Gastroesophageal sphincter (tissue), 4 donors: ENCODE measurements at regions not wholly inside any gene's neighbourhood (a gene's known extent, or its start where the extent isn't known, plus 50 kb on each side); places are given as distances from the start of the nearest gene placed in this dataset.
A peak's percentile ranks its signal among the peaks of the same experiment; 100 is the strongest.
"Not testable (repeated sequence)": the region's sequence is repeated elsewhere in the genome, so short reads cannot be mapped to it uniquely, and the experiment has no call there.

ENCODE experiments used
- ATAC-seq: fragments of 150-250 bp; one replicate; pipeline ENCODE4 v1.9.1; 2016; ENCODE audit warnings: mild to moderate bottlenecking, moderate library complexity
- H3K27ac ChIP-seq, 4 donors: fragments of 200-600 bp; sonication (generic) in 3 of 4; 1 replicate in 3 of 4; 2 replicates in 1 of 4; pipeline ENCODE4 v1.5.1; 2016 to 2019
- H3K27me3 ChIP-seq: fragments of 200-600 bp; sonication (generic); one replicate; pipeline ENCODE4 v1.5.1; 2019
- H3K36me3 ChIP-seq, 2 donors: fragments of 200-600 bp; sonication (generic); one replicate each; pipeline ENCODE4 v1.5.1; 2019; ENCODE audit warnings: control low read depth in 1 of 2
- H3K4me1 ChIP-seq, 3 donors: fragments of 200-600 bp; sonication (generic); 1 replicate in 2 of 3; 2 replicates in 1 of 3; pipeline ENCODE4 v1.5.1; 2016 to 2019; ENCODE audit warnings: control low read depth in 2 of 3
- H3K4me3 ChIP-seq, 2 donors: fragments of 200-600 bp; sonication (generic); one replicate each; pipeline ENCODE4 v1.5.1; 2019; ENCODE audit warnings: mild to moderate bottlenecking in 1 of 2, moderate library complexity in 1 of 2
- H3K9me3 ChIP-seq, 3 donors: fragments of 200-600 bp; sonication (generic); one replicate each; pipeline ENCODE4 v1.5.1; 2017 to 2019; ENCODE audit warnings: control low read depth in 2 of 3
- EP300 ChIP-seq: sonication (generic); formaldehyde crosslinking; IDR thresholded peaks from one replicate; pipeline ENCODE4 v1.6.1; 2017; ENCODE audit warnings: antibody characterized with exemption, mild to moderate bottlenecking
- POLR2A ChIP-seq, 2 donors: fragments of 450-650 bp; IDR thresholded peaks; one replicate each; pipeline ENCODE4 v1.6.1; 2017; ENCODE audit warnings: antibody characterized with exemption in 2 of 2, mild to moderate bottlenecking in 2 of 2, moderate library complexity in 1 of 2
- POLR2AphosphoS5 ChIP-seq: sonication (generic); formaldehyde crosslinking; IDR thresholded peaks from one replicate; pipeline ENCODE4 v1.6.1; 2017; ENCODE audit warnings: antibody characterized with exemption
- WGBS, 2 donors: methylation state at CpG; one replicate each; pipeline ENCODE4 v1.1.5; 2018; ENCODE audit warnings: low coverage in 1 of 2; 5-methylcytosine and 5-hydroxymethylcytosine counted together
- TF ChIP-seq, protein P1 (sequence below), 4 experiments: fragments of 200-600 bp in 2 of 4; fragments of 450-650 bp in 2 of 4; sonication (generic) in 1 of 4; IDR thresholded peaks; one replicate each; pipeline ENCODE4 v1.5.1; 2017 to 2019; ENCODE audit warnings: antibody characterized with exemption in 4 of 4, mild to moderate bottlenecking in 2 of 4, moderate library complexity in 2 of 4

DNA sequence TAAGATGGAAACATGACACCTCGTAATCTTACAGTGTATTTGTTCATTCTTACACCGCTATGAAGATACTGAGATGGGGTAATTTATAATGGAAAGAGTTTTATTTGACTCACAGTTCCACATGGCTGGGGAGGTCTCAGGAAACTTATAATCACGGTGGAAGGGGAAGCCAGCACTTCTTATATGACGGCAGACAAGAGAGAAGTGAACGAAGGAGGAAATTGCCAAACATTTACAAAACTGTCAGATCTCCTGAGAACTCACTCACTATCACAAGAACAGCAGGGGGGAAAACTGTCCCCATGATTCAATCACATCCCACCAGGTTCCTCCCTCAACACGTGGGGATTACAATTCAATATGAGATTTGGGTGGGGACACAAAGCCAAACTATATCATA, 282.3 kb downstream of the HGF start:
- no peak overlapping the region for H3K4me3 ChIP-seq
- no peaks in the 10 kb centered on the region for H3K27me3 ChIP-seq
- ATAC-seq = no peak
- H3K36me3 ChIP-seq = no peaks in the 10 kb centered on the region
- TF ChIP-seq EP300 (no peak), POLR2AphosphoS5 (no peak), POLR2A (IDR thresholded peaks at IDR 0.05) (no peak)
- TF ChIP-seq, protein P1, sequence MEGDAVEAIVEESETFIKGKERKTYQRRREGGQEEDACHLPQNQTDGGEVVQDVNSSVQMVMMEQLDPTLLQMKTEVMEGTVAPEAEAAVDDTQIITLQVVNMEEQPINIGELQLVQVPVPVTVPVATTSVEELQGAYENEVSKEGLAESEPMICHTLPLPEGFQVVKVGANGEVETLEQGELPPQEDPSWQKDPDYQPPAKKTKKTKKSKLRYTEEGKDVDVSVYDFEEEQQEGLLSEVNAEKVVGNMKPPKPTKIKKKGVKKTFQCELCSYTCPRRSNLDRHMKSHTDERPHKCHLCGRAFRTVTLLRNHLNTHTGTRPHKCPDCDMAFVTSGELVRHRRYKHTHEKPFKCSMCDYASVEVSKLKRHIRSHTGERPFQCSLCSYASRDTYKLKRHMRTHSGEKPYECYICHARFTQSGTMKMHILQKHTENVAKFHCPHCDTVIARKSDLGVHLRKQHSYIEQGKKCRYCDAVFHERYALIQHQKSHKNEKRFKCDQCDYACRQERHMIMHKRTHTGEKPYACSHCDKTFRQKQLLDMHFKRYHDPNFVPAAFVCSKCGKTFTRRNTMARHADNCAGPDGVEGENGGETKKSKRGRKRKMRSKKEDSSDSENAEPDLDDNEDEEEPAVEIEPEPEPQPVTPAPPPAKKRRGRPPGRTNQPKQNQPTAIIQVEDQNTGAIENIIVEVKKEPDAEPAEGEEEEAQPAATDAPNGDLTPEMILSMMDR (IDR thresholded peaks at IDR 0.05) = no peak
- no peak overlapping the region for H3K27ac ChIP-seq
- H3K9me3 ChIP-seq = no peaks in the 10 kb centered on the region
- WGBS, 2 donors = 57 to 62% methylated on average over 1 to 6 of the region's 6 CpGs
- H3K4me1 ChIP-seq = peaks cover 0 to 17% (median 0%) of the 10 kb centered on the region in 3 donors

DNA sequence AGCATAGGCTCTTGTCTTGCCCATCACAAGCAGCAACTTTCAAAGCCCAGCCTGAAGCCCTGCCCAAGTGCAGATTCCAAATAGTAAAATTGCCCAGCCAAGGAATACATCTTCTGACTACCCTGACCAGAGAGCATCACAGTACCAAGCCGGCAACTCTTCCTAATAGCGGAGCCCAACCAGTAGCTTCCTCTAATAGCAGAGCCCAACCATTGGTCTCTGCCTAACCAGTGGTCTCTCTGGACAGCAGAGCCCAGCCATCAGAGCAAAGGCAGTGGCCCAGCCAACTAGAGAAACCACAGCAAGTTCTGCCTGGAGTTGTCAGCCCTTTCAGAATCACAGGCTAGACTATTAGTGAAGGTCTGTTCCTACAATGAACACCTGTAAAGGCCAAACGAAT, 285.6 kb downstream of the HGF start:
- ATAC-seq = peak; percentile 77
- peaks cover 0 to 19% (median 0%) of the 10 kb centered on the region in 3 donors for H3K4me1 ChIP-seq
- no peak overlapping the region for H3K27ac ChIP-seq
- WGBS, 2 donors = 21 to 40% methylated on average over 1 to 2 of the region's 3 CpGs
- no peaks in the 10 kb centered on the region for H3K36me3 ChIP-seq
- H3K9me3 ChIP-seq = no peaks in the 10 kb centered on the region
- H3K4me3 ChIP-seq = no peak overlapping the region
- no peak for TF ChIP-seq POLR2AphosphoS5
- no peak for TF ChIP-seq EP300
- TF ChIP-seq POLR2A (IDR thresholded peaks at IDR 0.05) = no peak
- TF ChIP-seq, protein P1 (IDR thresholded peaks at IDR 0.05) = no peak
- H3K27me3 ChIP-seq = no peaks in the 10 kb centered on the region

DNA sequence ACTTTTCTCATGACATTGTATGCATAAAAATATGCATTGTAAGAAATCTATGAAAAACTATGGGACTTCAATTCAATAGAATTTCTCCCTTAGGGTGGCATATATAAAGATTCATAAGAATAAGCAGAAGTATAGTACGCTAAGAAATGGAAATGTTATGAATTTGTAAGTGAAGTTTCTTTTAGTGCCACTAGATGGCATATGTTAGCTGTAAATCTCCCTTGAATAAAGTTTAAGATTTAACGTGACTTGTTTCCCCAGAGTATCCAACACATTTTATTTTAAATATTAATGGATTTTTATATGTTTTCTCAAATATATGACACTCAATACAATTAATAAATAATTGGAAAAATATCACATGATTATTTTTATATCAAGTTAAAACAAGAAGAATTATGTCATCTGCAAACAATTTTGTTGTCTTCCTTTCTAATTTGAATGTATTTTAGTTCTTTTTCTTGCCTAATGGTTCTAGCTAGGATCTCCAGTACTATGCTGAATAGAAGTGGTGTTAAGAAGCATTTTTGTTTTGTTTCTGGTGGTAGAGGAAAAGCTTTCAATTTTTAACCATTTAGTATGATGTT, 287.2 kb downstream of the HGF start:
- Histone ChIP-seq H3K4me1 (peaks cover 0 to 19% (median 0%) of the 10 kb centered on the region in 3 donors), H3K36me3 (no peaks in the 10 kb centered on the region), H3K4me3 (no peak overlapping the region), H3K27me3 (no peaks in the 10 kb centered on the region), H3K27ac (no peak overlapping the region), H3K9me3 (no peaks in the 10 kb centered on the region)
- TF ChIP-seq, protein P1 (IDR thresholded peaks at IDR 0.05) = peak; percentile 53 to 70 (median 60)
- TF ChIP-seq POLR2AphosphoS5 (no peak), EP300 (no peak), POLR2A (IDR thresholded peaks at IDR 0.05) (no peak)
- ATAC-seq = no peak
- WGBS, 2 donors = 2 to 5% methylated on average over 2 of the region's 2 CpGs

DNA sequence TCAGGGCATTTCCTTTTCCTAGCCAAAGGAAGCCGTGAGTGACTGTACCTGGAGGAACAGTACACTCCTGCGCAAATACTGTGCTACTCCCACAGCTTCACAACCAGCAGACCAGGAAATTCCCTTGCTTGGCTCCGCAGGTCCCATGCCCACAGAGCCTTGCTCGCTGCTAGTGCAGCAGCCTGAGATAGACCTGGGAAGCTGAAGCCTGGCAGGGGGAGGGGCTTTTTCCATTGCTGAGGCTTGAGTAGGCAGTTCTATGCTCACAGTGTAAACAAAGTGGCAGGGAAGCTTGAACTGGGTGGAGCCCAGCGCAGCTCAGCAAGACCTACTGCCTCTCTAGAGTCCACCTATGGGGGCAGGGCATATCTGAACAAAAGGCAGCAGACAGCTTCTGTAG, 291.2 kb downstream of the HGF start:
- no peak for ATAC-seq
- Histone ChIP-seq H3K27me3 (no peaks in the 10 kb centered on the region), H3K36me3 (no peaks in the 10 kb centered on the region), H3K9me3 (no peaks in the 10 kb centered on the region), H3K27ac (no peak overlapping the region), H3K4me1 (peaks cover 0 to 9% (median 0%) of the 10 kb centered on the region in 3 donors), H3K4me3 (no peak overlapping the region)
- WGBS, 2 donors = 80% methylated on average over 1 of the region's 5 CpGs
- TF ChIP-seq EP300 (no peak), POLR2A (IDR thresholded peaks at IDR 0.05) (no peak), POLR2AphosphoS5 (no peak)
- TF ChIP-seq, protein P1 (IDR thresholded peaks at IDR 0.05) = no peak

DNA sequence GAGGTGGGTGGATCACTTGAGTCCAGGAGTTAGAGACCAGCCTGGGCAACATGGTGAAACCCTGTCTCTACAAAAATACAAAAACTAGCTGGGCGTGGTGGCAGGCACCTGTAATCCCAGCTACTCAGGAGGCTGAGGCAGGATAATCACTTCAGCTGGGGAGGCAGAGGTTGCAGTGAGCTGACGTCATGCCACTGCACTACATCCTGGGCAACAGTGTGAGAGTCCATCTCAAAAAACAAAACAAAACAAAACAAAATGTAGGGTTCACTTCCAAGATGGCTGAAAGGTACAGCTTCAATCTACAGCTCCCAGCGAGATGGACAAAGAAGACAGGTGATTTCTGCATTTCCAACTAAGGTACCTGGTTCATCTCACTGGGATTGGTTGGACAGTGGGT, 291.6 kb downstream of the HGF start:
- H3K27ac ChIP-seq, H3K36me3 ChIP-seq, H3K27me3 ChIP-seq, H3K9me3 ChIP-seq, H3K4me1 ChIP-seq, ATAC-seq, H3K4me3 ChIP-seq: not testable (repeated sequence)
- 89% methylated on average over 3 of the region's 3 CpGs; no CpG with 5 or more reads in 1 of the 2 donors for WGBS, 2 donors
